ENCODE measurements at regions not wholly inside any gene's neighbourhood (a gene's known extent, or its start where the extent isn't known, plus 50 kb on each side); places are given as distances from the start of the nearest gene placed in this dataset.

DNA sequence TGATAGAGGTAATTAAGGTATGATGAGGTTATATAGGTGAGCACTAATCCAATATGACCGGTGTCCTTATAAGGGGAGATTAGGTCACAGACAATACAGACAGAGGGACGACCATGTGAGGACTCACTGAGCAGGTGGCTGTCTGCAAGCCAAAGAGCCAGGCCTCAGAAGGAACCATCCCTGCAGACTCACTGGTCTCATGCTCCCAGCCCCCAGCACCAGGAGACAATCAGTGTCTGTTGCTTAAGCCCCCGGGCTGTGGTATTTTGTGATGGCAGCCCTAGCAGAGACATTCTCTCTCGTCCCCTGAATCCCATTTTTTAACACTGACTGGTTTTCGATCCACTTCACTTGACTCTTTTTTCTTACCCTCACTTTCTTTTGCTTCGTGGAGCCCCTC lies 51.9 kb upstream of the PABPC3 start:
- TF ChIP-seq ZNF234 (CRISPR knock-in tag; conservative IDR thresholded peaks at IDR 0.05) (no peak), ZMYM3 (CRISPR knock-in tag; IDR thresholded peaks at IDR 0.05) (no peak), ZFP36 (IDR thresholded peaks at IDR 0.05; ENCODE audit: borderline replicate concordance, low read depth, low read length, partially characterized antibody) (no peak), BCL6 (CRISPR knock-in tag; IDR thresholded peaks at IDR 0.05) (no peak), CTCF (CRISPR knock-in tag; IDR thresholded peaks at IDR 0.05) (no peak), HMG20B (CRISPR knock-in tag; conservative IDR thresholded peaks at IDR 0.05) (no peak)
